HepG2 (cell line): ENCODE measurements at regions not wholly inside any gene's neighbourhood (a gene's known extent, or its start where the extent isn't known, plus 50 kb on each side); places are given as distances from the start of the nearest gene placed in this dataset.

Source experiments
- ATAC-seq: fragments of 200-7000 bp; cut with Tn5 transposase; 3 replicates; pipeline ENCODE4 v1.9.1; 2020; ENCODE audit warnings: mild to moderate bottlenecking, moderate library complexity
- BruUV-seq: library from RNA; stranded (reverse); fragments of 400-500 nt; replicated peaks from 2 replicates; lab custom pipeline; 2021; lab: Mats Ljungman, UMichigan
- CTCF ChIA-PET: fragments of 300-600 bp; formaldehyde crosslinking; extraction: SDS; loops from one replicate; lab custom pipeline; 2021; ENCODE audit warnings: low total read pairs, inconsistent platforms, low intra/inter-chr PET ratio; lab: Yijun Ruan, JAX
- POLR2A ChIA-PET: fragments of 350-600 bp; sonication (Branson Sonifier 250); formaldehyde crosslinking; loops from one replicate; lab custom pipeline; 2020; ENCODE audit warnings: antibody characterized with exemption, inconsistent platforms; lab: Yijun Ruan, JAX
- DNase-seq: peaks from one replicate; pipeline ENCODE4 v3.0.0-alpha.2; 2015; ENCODE audit warnings: low spot score
- FAIRE-seq: peaks from 3 replicates; lab custom pipeline; 2011; peaks lifted over from hg19 to GRCh38; lab: Jason Lieb, UNC
- H2AFZ ChIP-seq: one replicate; pipeline ENCODE4 v1.6.1; 2011; ENCODE audit warnings: low read length, inconsistent platforms
- H3K27ac ChIP-seq: fragments of 300-600 bp; 3 replicates; pipeline ENCODE4 v1.8.0; 2011; ENCODE audit warnings: mixed run types, mild to moderate bottlenecking, mixed read lengths, low read length, inconsistent platforms; ENCODE audit not compliant: insufficient read depth; ENCODE audit errors: extremely low read length
- H3K27me3 ChIP-seq, 2 experiments: fragments of 200-600 bp in 1 of 2; 2 replicates in 1 of 2; 3 replicates in 1 of 2; pipeline versions ENCODE4 v1.6.0 to v1.8.0; 2011; ENCODE audit warnings: low read length in 2 of 2, mild to moderate bottlenecking in 2 of 2, moderate library complexity in 2 of 2, inconsistent platforms in 1 of 2; ENCODE audit not compliant: insufficient read depth in 2 of 2, control insufficient read depth in 1 of 2
- H3K36me3 ChIP-seq, 2 experiments: fragments of 200-600 bp in 1 of 2; replicated peaks in 1 of 2; 2 replicates in 1 of 2; 3 replicates in 1 of 2; pipeline versions ENCODE4 v1.5.1 to v1.8.0; 2011; ENCODE audit warnings: low read length in 2 of 2, inconsistent platforms in 1 of 2; ENCODE audit not compliant: insufficient read depth in 2 of 2, control insufficient read depth in 1 of 2
- H3K4me1 ChIP-seq: 2 replicates; pipeline ENCODE4 v1.5.1; 2012; ENCODE audit warnings: low read length, inconsistent platforms; ENCODE audit not compliant: insufficient read depth
- H3K4me2 ChIP-seq: 2 replicates; pipeline ENCODE4 v1.6.0; 2011; ENCODE audit warnings: low read depth, low read length, inconsistent platforms
- H3K4me3 ChIP-seq, 3 experiments: fragments of 200-600 bp in 1 of 3; sonication (generic), shearing (Covaris generic) in 1 of 3; replicated peaks in 1 of 3; 2 replicates each; pipeline ENCODE4 v1.5.1; 2011 to 2016; ENCODE audit warnings: low read length in 3 of 3, inconsistent platforms in 2 of 3, low read depth in 2 of 3, mild to moderate bottlenecking in 2 of 3, control low read depth in 1 of 3, mixed read lengths in 1 of 3; ENCODE audit not compliant: insufficient read depth in 1 of 3
- H3K79me2 ChIP-seq: one replicate; pipeline ENCODE4 v1.6.1; 2011; ENCODE audit warnings: low read length, inconsistent platforms; ENCODE audit not compliant: insufficient read depth
- H3K9ac ChIP-seq: 2 replicates; pipeline ENCODE4 v1.6.0; 2011; ENCODE audit warnings: mild to moderate bottlenecking, low read depth, low read length, inconsistent platforms; ENCODE audit not compliant: insufficient read depth
- H3K9me3 ChIP-seq: 2 replicates; pipeline ENCODE4 v1.5.1; 2012; ENCODE audit warnings: mild to moderate bottlenecking, low read length
- H4K20me1 ChIP-seq: 2 replicates; pipeline ENCODE4 v1.6.0; 2011; ENCODE audit warnings: inconsistent platforms, mild to moderate bottlenecking, low read length, moderate library complexity; ENCODE audit not compliant: insufficient read depth
- ADNP ChIP-seq: sonication (generic); formaldehyde crosslinking; IDR thresholded peaks from 2 replicates; pipeline ENCODE4 v1.4.0; 2020; ENCODE audit warnings: missing genetic modification reagents
- E2F5 ChIP-seq: sonication (generic); formaldehyde crosslinking; conservative IDR thresholded peaks from 2 replicates; pipeline ENCODE4 v1.4.0; 2020; ENCODE audit warnings: missing genetic modification reagents
- FOXJ3 ChIP-seq: sonication (generic); formaldehyde crosslinking; IDR thresholded peaks from 2 replicates; pipeline ENCODE4 v1.4.0; 2020; ENCODE audit warnings: missing genetic modification reagents, mild to moderate bottlenecking, borderline replicate concordance
- HOXD1 ChIP-seq: sonication (generic); formaldehyde crosslinking; IDR thresholded peaks from 2 replicates; pipeline ENCODE4 v1.5.0; 2020; ENCODE audit warnings: missing genetic modification reagents
- IKZF4 ChIP-seq: sonication (generic); formaldehyde crosslinking; IDR thresholded peaks from 2 replicates; pipeline ENCODE4 v1.5.1; 2020; ENCODE audit warnings: borderline replicate concordance, mild to moderate bottlenecking, low read depth, missing genetic modification reagents; ENCODE audit errors: not compliant biosample characterization
- JUN ChIP-seq: sonication (generic); formaldehyde crosslinking; IDR thresholded peaks from 2 replicates; pipeline ENCODE4 v1.4.0; 2020; ENCODE audit warnings: mild to moderate bottlenecking, missing genetic modification reagents
- KAT7 ChIP-seq: IDR thresholded peaks from 2 replicates; pipeline ENCODE4 v1.6.1; 2018; ENCODE audit warnings: borderline replicate concordance, missing compliant biosample characterization
- MAFG ChIP-seq: sonication (generic); formaldehyde crosslinking; IDR thresholded peaks from 2 replicates; pipeline ENCODE4 v1.5.1; 2020; ENCODE audit warnings: mild to moderate bottlenecking, missing genetic modification reagents
- NFKBIZ ChIP-seq: IDR thresholded peaks from 2 replicates; pipeline ENCODE4 v1.6.1; 2018; ENCODE audit warnings: missing genetic modification reagents, missing compliant biosample characterization
- SIN3B ChIP-seq: fragments of 150-350 bp; IDR thresholded peaks from 2 replicates; pipeline ENCODE4 v1.6.1; 2014; ENCODE audit warnings: low read length
- TIGD3 ChIP-seq: sonication (generic); formaldehyde crosslinking; IDR thresholded peaks from 2 replicates; pipeline ENCODE4 v1.5.1; 2020; ENCODE audit warnings: mild to moderate bottlenecking, missing genetic modification reagents, borderline replicate concordance
- TMF1 ChIP-seq: sonication (generic); formaldehyde crosslinking; IDR thresholded peaks from 2 replicates; pipeline ENCODE4 v1.8.1; 2022; ENCODE audit warnings: low read depth, missing genetic modification reagents
- ZFP41 ChIP-seq: sonication (generic); formaldehyde crosslinking; IDR thresholded peaks from 2 replicates; pipeline ENCODE4 v1.4.0; 2020; ENCODE audit warnings: mild to moderate bottlenecking, missing genetic modification reagents, borderline replicate concordance
- ZFP62 ChIP-seq: sonication (generic); formaldehyde crosslinking; IDR thresholded peaks from 2 replicates; pipeline ENCODE4 v1.4.0; 2020; ENCODE audit warnings: missing genetic modification reagents
- ZFY ChIP-seq: sonication (generic); formaldehyde crosslinking; IDR thresholded peaks from 2 replicates; pipeline ENCODE4 v1.4.0; 2020; ENCODE audit warnings: missing genetic modification reagents
- ZNF781 ChIP-seq: sonication (generic); formaldehyde crosslinking; IDR thresholded peaks from 2 replicates; pipeline ENCODE4 v1.5.1; 2020; ENCODE audit warnings: borderline replicate concordance, mild to moderate bottlenecking, missing genetic modification reagents; ENCODE audit errors: not compliant biosample characterization
- ZSCAN12 ChIP-seq: sonication (generic); formaldehyde crosslinking; IDR thresholded peaks from 2 replicates; pipeline ENCODE4 v1.9.0; 2021; ENCODE audit warnings: mild to moderate bottlenecking, missing genetic modification reagents
- WGBS: methylation state at CpG from one replicate; pipeline ENCODE4 v1.1.6; 2017; ENCODE audit warnings: low lambda C conversion rate; 5-methylcytosine and 5-hydroxymethylcytosine counted together
- in situ Hi-C: cut with HindIII; loops from 2 replicates; pipeline ENCODE4 v1.10.0; 2017; ENCODE audit warnings: low pct_unique_long_range_greater_than_20kb; ENCODE audit not compliant: extremely low pct_ligation_motif_present
- intact Hi-C: fragments of 100-400 bp; cut with micrococcal nuclease; formaldehyde crosslinking; loops from one replicate; pipeline ENCODE4 v1.10.0; 2022; ENCODE audit not compliant: unreplicated experiment

GRCh38 chr9:1683951-1684350 lies 331.2 kb upstream of the SMARCA2 start:
- whole genome bisulfite sequencing = 39% methylated on average over 2 of the region's 2 CpGs

More at GRCh38 chr9:1683951-1684350, 331.2 kb upstream of the SMARCA2 start:
- Histone ChIP-seq H3K4me3 (no peak overlapping the region), H3K9ac (no peak overlapping the region), H3K27me3 (no peaks in the 10 kb centered on the region), H3K9me3 (no peaks in the 10 kb centered on the region), H3K36me3 (no peaks in the 10 kb centered on the region), H4K20me1 (no peaks in the 10 kb centered on the region), H3K4me1 (no peaks in the 10 kb centered on the region), H3K4me2 (no peak overlapping the region), H3K79me2 (no peaks in the 10 kb centered on the region), H3K27ac (no peak overlapping the region), H2AFZ (no peak overlapping the region)
- intact Hi-C loops (no loop called here), in situ Hi-C loops (no loop called here)
- ATAC-seq = no peak
- ChIA-PET CTCF (no interaction called here), POLR2A (no interaction called here)
- no peak for DNase-seq
- no TSS peak for BruUV-seq
- TF ChIP-seq ZNF781 (no peak), ZFP41 (CRISPR knock-in tag) (no peak), NFKBIZ (no peak), FOXJ3 (CRISPR knock-in tag) (no peak), ZFP62 (CRISPR knock-in tag) (no peak), TIGD3 (CRISPR knock-in tag) (no peak), SIN3B (no peak), TMF1 (CRISPR knock-in tag) (no peak), HOXD1 (CRISPR knock-in tag) (no peak), KAT7 (no peak), MAFG (no peak), ADNP (CRISPR knock-in tag) (no peak), IKZF4 (CRISPR knock-in tag) (no peak), ZSCAN12 (CRISPR knock-in tag) (no peak), ZFY (CRISPR knock-in tag) (no peak), E2F5 (CRISPR knock-in tag) (no peak), JUN (CRISPR knock-in tag) (no peak)
- no peak for FAIRE-seq
